NCI-H1694 treated with DMSO at 0.1 percent for 48 hours (cell line): ENCODE measurements at regions not wholly inside any gene's neighbourhood (a gene's known extent, or its start where the extent isn't known, plus 50 kb on each side); places are given as distances from the start of the nearest gene placed in this dataset.
"Not testable (repeated sequence)": the region's sequence is repeated elsewhere in the genome, so short reads cannot be mapped to it uniquely, and the experiment has no call there.

Experiments
- DNase-seq: peaks from one replicate; lab custom pipeline; 2025; lab: John Stamatoyannopoulos, UW

DNA sequence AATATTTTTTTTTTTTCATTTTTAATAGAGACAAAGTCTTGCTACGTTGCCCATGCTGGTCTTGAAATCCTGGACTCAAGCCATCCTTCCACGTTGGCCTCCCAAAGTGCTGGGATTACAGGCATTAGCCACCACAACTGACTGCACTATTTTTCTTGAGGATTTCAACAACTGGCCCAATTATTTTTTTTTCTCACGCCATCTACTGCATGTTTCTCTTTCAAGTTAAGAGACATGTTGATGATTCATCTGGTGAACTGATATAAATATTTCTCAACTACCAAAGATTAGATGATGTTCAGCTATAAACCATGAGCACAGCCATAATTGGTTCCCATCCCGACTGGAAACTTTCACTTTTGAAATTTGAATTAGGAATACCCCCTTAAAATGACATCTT is 688.4 kb upstream of the SYT4 start:
- DNase-seq, result no peak

DNA sequence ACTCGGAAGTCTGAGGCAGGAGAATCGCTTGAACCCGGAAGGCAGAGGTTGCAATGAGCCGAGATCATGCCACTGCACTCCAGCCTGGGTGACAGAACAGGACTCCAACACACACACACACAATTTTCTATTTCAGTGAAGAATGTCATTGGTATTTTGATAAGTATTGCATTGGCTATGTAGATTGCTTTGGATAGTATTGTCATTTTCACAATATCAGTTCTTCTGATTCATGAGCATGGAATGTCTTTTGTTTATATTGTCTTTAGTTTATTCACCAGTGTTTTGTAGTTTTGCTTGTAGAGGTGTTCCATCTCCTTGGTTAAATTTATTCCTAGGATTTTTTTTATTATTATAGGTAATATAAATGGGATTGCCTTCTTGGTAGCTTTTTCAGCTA is 693.4 kb upstream of the SYT4 start:
- DNase-seq, result no peak

DNA sequence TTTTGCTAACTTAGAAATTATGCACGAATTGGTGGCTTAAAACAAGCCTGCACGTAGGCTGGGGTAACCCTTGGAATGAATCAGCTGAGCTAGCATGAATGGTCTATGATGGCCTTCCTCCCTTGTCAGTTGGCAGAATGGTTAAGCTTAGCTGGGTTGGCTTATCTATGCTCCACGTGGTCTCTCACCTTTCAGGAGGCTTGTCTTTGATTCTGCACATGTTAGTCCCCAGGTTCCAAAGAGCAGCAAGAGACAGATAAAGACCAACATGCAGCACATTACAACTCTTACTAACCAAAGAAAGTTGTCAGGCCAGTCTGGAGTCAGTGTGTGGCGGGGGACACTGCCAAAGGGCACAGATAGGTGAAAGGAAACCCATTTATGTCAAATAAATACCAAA is 700.9 kb upstream of the SYT4 start:
- DNase-seq, result no peak

DNA sequence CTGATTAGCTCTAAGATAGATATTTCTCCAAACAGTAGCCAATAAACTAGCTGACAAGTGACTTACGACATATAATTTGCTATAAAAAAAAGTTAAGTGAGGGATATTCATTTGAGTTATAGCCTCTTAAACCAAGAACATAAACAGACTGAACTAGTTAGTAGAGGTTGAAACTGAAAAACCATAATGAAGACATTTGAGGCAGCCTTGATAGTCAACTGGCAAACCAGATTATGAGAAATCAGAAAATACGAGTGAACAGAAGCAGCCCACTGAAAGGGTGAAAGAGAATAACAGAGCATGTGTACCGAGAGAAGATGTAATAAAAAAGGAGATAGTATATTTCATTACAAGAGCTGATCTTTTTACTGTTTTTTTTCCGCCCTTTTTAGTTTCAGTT is 698.1 kb upstream of the SETBP1 start:
- DNase-seq, result no peak

DNA sequence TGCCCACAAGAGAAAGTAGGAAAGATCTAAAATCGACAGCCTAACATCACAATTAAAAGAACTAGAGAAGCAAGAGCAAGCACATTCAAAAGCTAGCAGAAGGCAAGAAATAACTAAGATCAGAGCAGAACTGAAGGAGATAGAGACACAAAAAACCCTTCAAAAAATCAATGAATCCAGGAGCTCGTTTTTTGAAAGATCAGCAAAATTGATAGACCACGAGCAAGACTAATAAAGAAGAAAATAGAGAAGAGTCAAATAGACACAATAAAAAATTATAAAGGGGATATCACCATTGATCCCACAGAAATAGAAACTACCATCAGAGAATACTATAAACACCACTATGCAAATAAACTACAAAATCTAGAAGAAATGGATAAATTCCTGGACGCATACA is 693.6 kb upstream of the SETBP1 start:
- DNase-seq, result not testable (repeated sequence)

DNA sequence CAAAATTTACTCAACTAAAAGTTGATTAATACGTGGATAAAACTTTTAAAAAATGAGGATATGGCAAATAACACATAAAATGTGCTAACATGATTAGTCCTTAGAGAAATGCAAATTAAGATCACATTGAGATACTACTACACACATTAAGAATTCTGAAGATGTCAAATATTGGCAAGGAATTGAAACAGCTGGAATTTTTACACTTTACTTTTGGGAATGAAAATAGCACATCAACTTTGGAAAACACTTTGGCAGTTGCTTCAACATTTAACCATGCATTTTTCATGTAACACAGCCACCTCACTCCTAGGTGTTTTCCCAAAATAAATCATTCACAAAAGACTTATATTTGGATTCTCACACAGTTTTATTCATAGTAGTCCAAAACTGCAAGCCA is 687.9 kb upstream of the SETBP1 start:
- DNase-seq, result no peak

DNA sequence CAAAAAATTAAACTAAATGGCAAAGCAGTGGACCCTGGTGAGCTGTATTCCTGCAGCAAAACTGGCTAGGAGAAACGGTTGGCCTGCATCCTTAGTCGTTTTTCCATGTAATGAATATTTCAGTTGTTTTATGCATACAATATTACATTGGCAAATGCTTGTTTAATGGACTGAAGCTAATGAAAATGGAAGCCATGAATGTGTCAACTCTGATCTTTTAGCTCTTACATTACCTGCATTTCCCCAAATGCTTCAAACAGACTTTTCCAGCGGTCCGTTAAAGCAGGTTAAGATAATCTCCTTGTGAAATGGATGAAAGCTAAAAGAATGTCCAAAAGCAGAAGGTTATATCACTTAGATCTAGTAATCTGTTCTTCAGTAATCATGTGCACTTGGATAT is 686.3 kb upstream of the SETBP1 start:
- DNase-seq, result no peak

DNA sequence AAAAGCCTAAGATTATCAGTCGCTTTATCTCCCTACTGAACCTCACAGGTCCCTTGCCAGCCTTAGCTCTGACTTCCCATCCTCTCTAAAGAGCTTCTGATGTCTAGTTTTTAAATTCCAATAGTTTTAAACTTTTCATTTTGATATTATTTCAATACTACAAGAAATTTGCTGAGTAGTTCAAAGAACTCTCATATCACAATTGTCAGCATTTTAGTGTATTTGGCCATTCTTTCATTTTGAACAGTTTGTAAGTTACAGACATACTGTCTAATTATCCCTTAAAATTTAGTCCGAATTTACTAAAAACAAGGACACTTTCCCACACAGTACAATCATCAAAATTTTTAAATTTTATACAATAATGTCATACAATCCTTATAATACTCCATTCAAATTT is 666.8 kb upstream of the SETBP1 start:
- DNase-seq, result no peak

DNA sequence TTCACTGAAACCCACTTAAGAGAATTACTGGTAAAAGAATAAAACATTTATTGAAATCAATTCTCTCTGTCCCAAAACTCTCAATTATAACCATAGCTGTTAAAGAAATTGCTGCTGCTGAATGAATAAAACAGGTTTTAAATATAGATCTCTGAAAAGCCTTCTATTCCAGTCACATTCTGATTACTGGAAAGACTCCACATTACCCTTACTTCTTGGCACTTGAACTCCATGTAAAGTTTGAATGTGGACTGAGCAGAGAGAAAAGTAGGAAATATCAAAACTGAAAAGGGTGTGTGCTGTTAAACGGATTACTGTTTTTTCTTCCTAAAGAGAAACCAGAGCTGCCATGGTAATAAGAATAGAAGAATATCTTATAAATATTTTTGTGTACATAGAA is 655.3 kb upstream of the SETBP1 start:
- no peak for DNase-seq

DNA sequence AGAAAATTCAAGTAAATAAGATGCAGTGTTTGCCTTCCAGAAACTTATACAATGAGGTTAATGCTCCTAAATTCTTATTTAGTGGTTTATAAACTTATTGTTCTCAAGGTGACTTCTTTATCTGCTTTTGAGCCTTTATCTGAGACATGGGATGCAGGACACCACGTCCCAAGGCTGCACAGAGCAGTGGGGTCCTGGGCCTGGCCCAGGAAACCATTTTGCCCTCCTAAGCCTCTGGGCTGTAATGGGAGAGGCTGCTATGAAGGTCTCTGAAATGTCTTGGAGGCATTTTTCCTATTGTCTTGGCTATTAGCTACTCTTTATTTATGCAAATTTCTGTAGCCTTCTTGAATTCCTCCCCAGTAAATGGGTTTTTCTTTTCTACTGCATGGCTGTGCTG is 652.6 kb upstream of the SETBP1 start:
- no peak for DNase-seq

DNA sequence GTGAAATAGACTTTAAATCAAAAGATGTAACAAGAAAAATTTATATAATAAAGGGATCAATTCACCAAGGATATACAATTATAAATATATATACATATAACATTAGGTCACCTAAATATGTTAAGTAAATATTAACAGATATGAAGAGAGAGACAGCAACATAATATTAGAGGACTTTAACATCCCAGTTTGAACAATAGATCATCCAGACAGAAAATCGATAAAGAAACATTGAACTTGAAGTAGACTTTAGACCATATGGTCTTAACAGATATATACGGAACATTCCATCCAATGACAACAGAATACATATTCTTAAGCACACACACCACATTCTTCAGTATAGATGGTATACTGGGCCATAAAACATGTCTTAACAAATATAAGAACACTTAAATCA is 649.6 kb upstream of the SETBP1 start:
- no peak for DNase-seq

DNA sequence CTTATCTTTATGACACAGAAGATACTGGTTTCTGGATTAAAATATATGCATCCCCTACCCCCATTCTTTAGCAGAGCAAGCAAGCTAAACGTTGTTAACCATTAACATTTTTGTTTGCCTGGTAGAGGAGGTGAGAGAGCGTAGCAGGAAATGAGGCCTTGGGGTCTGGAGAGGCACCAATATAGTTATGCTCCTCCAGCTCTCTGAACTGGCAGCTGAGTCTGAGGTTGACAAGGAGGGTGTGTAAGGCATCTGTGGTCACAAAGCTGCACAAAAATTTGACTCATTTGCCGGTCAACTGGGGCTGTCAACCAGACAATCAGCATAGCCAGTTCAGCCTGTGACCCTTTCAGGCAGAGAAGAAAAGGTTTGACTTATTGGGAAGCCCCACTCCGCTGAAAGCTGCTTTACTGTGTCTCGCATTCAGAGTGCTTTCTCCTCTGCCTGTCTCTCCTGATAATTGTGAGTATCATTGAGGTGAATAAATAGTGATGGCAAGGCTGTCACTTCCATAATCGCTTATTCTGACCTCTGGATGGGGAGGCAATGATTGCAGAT is 647.5 kb upstream of the SETBP1 start:
- DNase-seq, result no peak

DNA sequence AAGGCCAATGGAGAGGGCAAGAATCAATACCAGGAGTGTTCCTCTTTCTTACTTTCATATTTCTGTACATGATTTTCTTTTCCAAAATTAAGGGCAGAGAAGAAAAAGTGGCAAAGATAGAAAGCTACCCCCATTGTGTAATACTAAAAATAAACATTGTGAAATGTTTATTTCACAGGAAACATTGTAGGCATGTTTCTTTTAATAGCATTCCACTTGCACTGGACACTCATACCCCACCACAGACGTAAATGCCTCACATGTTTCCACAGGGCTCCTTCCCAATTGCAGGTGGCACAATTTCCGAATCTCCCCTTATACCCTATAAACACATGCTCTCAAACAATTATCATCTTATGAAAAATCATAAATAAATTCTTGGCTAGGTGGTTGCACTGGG is 645.1 kb upstream of the SETBP1 start:
- no peak for DNase-seq

DNA sequence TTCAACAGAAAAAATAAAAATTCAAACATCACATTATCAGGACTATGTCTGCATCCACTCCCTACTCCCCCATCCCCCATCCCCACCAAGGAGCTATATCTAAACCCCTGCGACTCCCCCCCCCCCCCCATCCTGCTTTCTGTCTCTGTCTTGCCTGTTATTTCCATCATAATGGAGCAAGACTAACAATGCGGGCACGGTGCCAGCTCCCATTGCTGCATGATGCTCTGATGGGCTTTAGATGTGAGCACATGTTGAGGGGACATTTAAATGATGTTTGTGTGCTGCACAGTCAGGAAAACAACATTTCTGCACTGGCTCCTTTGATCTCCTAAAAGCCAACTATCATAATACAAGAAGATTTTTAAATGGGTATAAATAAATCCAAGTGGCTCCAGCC is 644.2 kb upstream of the SETBP1 start:
- DNase-seq, result no peak

DNA sequence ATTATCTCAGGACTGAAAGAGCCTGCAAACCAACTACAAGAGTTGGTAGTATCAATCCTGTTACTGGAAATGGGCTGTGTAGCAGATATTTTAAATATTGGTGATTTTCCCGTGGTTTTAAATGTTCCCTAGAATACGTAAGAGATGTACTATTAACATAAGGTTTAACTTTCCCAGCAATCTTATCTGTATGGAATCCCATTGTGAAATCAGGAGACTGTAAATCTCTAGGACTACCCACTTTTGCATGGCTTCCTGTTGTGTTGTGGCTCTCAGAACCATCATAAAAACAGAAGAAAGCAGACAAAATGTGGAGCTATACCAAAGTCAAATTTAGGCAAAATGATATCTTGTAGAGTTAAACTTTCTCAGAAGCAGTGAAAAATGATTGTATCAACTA is 641.5 kb upstream of the SETBP1 start:
- no peak for DNase-seq

DNA sequence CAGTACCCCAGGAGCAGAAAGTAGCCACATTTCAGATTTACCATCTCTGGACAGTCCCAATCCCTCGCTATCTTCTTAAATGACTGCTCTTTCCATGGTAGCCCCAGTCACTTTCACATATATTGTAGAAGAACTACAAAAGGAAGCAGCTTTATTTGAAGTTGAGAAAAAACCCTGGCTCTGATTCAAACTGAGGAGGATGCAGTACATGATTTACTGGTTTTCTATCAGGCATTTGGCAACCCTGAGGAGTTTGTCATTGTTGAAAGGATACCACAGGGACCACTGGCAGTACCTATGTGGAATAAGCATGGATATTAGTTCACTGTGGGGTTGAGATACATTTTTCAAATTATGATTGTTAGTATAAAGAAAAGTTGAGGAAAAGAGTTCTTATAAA is 640.9 kb upstream of the SETBP1 start:
- no peak for DNase-seq

DNA sequence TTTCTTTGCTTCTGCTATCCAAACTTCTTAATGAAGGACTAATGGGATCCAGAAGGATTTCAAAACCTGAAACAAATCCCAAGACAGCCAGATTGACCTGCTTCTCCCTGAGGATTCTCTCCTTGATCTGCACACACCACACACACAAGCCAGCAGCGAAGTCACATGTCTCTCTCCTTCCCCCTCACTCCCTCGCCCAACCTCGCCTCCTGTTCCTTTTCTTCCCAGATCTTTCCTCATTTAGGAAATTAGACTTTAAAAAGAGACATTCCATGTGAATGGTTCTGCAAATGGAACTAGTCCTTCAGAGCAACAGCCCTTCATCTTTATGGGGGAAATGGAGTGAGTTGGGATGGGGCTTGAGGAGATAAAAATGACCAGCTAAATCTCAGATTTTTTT is 639.1 kb upstream of the SETBP1 start:
- no peak for DNase-seq

DNA sequence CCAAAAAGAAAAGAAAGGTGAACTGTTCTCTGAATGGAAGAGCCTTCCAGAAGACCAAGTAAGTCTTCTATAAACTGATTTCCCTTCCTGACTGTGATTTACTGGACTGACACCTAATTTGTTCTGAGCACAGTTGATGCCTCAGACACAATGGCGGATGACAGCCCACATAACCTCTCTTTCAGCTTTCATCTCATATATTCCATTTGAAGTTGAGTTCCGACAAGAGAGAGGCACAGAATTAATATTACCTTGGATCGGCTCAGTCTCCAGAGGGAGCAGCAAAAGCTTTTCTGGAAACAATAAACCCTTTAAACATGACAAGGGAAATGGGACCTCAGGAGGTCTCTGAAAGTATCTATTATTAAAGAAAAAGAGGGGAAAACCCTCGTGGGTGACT is 638.7 kb upstream of the SETBP1 start:
- no peak for DNase-seq

DNA sequence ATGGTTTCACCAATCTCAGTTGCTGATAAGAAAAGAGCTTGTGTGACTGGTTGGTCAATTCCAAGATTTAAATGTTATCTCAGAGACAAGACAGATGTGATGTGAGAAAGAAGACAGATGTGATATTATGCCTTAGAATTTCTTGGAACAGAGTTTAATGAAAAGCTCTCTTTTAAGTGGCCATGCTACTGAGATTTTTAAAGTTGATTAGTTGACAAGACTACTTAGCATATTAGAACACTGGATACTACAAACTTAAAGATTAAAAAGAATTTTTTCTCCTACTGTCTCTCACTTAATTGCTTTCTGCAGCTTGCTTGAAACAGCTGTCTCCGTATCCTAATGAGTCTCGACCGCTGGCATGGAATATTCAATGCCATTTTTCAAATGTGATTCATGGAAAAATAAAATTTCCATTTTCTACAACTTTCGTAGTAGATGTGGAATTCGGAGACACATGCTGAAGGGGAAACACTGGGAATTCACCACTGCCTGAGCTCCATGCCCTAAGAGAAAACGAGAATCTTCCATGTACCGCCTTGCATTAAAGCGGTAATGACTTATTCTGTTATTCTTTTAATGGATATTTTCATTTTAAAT is 634.2 kb upstream of the SETBP1 start:
- no peak for DNase-seq

DNA sequence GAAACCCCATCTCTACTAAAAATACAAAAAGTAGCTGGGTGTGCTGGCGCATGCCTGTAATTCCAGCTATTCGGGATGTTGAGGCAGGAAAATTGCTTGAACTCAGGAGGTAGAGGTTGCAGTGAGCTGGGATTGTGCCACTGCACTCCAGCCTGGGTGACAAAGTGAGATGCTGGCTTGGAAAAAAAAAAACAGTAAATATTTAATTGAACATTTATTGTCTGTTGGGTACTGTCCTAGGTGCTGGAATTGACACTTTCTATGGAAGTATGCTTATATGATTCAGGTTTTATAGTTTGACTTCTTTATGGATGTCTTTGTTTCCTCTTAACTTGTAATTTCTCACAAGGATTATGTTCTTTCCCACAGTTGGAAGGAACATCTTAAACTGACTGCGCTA is 633.1 kb upstream of the SETBP1 start:
- no peak for DNase-seq

DNA sequence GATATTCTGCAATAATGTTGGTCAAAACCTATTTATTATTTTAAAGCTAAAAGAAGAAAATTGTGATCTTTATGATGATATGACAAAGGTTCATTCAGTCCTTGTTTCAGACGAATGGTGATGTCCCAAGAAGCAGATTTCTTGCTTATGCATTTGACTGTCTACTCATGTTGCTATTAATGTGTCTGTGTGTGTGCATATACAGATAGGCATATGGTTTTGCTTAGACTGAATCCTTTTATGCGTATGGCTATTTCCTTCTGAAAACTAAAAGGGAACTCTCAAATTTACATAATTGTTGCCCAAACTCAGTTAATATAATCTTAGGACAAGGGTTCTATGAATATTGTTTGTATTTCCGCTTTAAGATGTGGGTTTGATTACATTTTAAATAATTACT is 632.3 kb upstream of the SETBP1 start:
- no peak for DNase-seq

DNA sequence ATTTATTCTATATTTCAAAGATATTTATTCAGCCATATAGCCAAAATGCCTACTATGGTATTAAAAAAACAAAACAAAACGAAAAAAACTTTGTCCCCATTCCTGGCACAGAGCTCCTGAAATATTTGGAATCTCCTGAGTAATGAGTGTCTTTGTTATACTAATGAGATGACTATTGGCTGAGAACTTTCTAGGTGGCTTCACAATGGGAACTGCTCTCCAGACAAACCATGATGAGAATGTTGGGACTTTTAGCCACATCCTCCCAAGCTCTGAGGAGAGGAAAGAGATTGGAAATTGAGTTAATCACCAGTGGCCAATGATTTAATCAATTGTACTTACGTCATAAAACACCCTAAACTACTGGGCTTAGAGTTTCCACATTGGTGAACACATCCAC is 631.8 kb upstream of the SETBP1 start:
- DNase-seq, result no peak

DNA sequence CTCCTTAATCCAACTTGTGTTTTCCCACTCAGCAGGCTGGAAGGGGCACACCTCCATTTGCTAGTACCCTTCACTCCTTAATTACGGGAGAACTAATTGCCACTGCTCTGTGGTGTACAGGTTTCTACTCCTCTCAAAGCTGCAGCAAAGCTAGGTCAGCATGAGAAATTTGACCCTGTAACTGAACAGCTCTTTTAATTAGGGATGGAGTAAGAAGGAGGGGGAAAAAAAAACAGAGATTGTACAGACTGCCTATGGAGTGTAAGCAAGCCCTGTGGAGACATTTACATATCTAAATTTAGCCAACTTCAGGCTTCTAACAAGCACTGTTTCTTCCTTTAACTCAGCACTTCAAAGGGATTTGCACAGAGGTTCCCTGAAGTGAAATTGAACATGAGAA is 629.7 kb upstream of the SETBP1 start:
- DNase-seq, result no peak

DNA sequence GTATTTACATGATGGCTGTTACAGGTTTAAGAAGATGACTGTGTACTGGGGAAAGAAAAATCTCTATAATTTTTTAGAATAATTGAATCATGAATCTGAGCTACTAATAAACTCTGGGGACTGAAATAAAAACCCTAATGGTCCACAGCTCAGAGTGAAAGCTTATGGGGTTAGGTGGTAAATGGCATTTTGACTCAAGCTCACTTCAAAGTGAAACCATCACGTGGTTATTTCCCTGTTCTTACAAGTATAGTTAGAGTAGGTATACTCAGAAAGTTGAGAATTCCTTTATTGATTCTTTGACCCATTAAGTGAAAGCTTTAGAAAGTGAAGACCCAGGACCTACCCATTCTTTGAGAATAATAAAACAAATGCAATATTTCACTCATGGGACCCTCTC is 626.2 kb upstream of the SETBP1 start:
- DNase-seq, result no peak

DNA sequence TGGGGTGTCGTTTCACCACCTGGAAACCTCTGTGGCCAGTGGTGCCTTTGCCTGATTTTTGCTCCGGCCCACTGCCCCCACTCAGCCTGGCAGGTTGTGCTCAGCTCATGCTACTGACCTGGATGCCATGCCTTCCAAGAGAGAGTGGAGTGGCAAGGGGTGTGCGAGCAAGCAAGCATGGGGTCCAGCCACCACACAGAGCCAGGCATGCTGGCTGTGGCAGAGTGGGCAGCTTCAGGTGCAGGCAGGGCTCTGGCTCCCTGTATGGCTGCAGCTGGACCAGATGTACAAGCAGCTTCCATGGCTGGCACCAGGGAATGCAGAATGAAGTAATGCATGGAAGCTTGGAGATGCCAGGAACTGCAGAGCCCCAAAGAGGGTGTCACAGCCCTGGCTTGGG is 620.5 kb upstream of the SETBP1 start:
- no peak for DNase-seq
